ENCODE measurements at regions not wholly inside any gene's neighbourhood (a gene's known extent, or its start where the extent isn't known, plus 50 kb on each side); places are given as distances from the start of the nearest gene placed in this dataset.

GRCh38 chr17:77542551-77543490 is 402.1 kb downstream of the SEC14L1 start (continued):
- TF ChIP-seq ZNF232 (CRISPR knock-in tag; IDR thresholded peaks at IDR 0.05; ENCODE audit: borderline replicate concordance) (no peak), NONO (IDR thresholded peaks at IDR 0.05) (no peak), NONO (CRISPR knock-in tag; conservative IDR thresholded peaks at IDR 0.05) (no peak), NFKB2 (CRISPR knock-in tag; IDR thresholded peaks at IDR 0.05; ENCODE audit: borderline replicate concordance) (0 out of 2 replicates have a peak, but pooled peaks have one; percentile 33), SRSF4 (IDR thresholded peaks at IDR 0.05; ENCODE audit: low read depth, low read length, poor library complexity, severe bottlenecking) (no peak), ELF1 (CRISPR knock-in tag; IDR thresholded peaks at IDR 0.05) (no peak), GFI1 (CRISPR knock-in tag; IDR thresholded peaks at IDR 0.05; ENCODE audit: borderline replicate concordance) (no peak), ZNF850 (CRISPR knock-in tag; conservative IDR thresholded peaks at IDR 0.05) (no peak), ZNF263 (CRISPR knock-in tag; IDR thresholded peaks at IDR 0.05) (no peak), CC2D1A (CRISPR knock-in tag; IDR thresholded peaks at IDR 0.05) (no peak), HNRNPK (IDR thresholded peaks at IDR 0.05; ENCODE audit: low read depth, low read length, poor library complexity, severe bottlenecking) (no peak), TFAP4 (IDR thresholded peaks at IDR 0.05; ENCODE audit: borderline replicate concordance, low read depth) (peak; percentile 83), ZNF564 (CRISPR knock-in tag; IDR thresholded peaks at IDR 0.05) (no peak), BRF2 (CRISPR knock-in tag; IDR thresholded peaks at IDR 0.05) (no peak), JUNB (CRISPR knock-in tag; IDR thresholded peaks at IDR 0.05; ENCODE audit: borderline replicate concordance) (no peak), TEAD2 (CRISPR knock-in tag; IDR thresholded peaks at IDR 0.05) (no peak), FOXO4 (CRISPR knock-in tag; conservative IDR thresholded peaks at IDR 0.05) (no peak), XRCC5 (optimal IDR thresholded peaks at IDR 0.05; ENCODE audit: low read length) (peak; percentile 75), ISX (CRISPR knock-in tag; conservative IDR thresholded peaks at IDR 0.05) (no peak), HMG20A (CRISPR knock-in tag; IDR thresholded peaks at IDR 0.05; ENCODE audit: borderline replicate concordance) (no peak), SIN3A (IDR thresholded peaks at IDR 0.05; ENCODE audit: borderline replicate concordance, low read depth, low read length) (no peak), BORCS8-MEF2B (CRISPR knock-in tag; IDR thresholded peaks at IDR 0.05) (peak; percentile 56; the same call in 1 of the 2 replicates), ZNF274 (CRISPR knock-in tag; IDR thresholded peaks at IDR 0.05) (0 out of 2 replicates have a peak, but pooled peaks have one; percentile 24), PAXIP1 (CRISPR knock-in tag; conservative IDR thresholded peaks at IDR 0.05) (no peak)

Measured in HepG2 (cell line).